HCT116 (cell line): ENCODE measurements at regions not wholly inside any gene's neighbourhood (a gene's known extent, or its start where the extent isn't known, plus 50 kb on each side); places are given as distances from the start of the nearest gene placed in this dataset.

Experiments used
- EZH2phosphoT487 ChIP-seq: fragments of 200-600 bp; IDR thresholded peaks from 2 replicates; pipeline ENCODE4 v1.6.1; 2018; ENCODE audit warnings: antibody characterized with exemption, borderline replicate concordance
- POLR2A ChIP-seq: IDR thresholded peaks from 2 replicates; pipeline ENCODE4 v1.7.0; 2011; ENCODE audit warnings: borderline replicate concordance; ENCODE audit not compliant: insufficient read depth, insufficient read length; ENCODE audit errors: extremely low read depth
- POLR2AphosphoS5 ChIP-seq: IDR thresholded peaks from 2 replicates; pipeline ENCODE4 v1.6.1; 2011; ENCODE audit warnings: mild to moderate bottlenecking, low read depth, low read length, moderate library complexity
- RAD21 ChIP-seq: IDR thresholded peaks from 2 replicates; pipeline ENCODE4 v1.6.1; 2012; ENCODE audit warnings: low read depth, mild to moderate bottlenecking
- SIN3A ChIP-seq: IDR thresholded peaks from 2 replicates; pipeline ENCODE4 v1.6.1; 2012; ENCODE audit warnings: low read depth
- TCF7L2 ChIP-seq: IDR thresholded peaks from 2 replicates; pipeline ENCODE4 v1.7.0; 2011; ENCODE audit warnings: borderline replicate concordance, inconsistent platforms; ENCODE audit not compliant: insufficient read depth, insufficient read length; ENCODE audit errors: extremely low read depth
- YY1 ChIP-seq: IDR thresholded peaks from 2 replicates; pipeline ENCODE4 v1.6.1; 2011; ENCODE audit warnings: low read length, low read depth, moderate library complexity, mild to moderate bottlenecking; ENCODE audit not compliant: insufficient replicate concordance; ENCODE audit errors: extremely low read depth
- TF ChIP-seq, protein P1 (sequence below), 3 experiments: fragments of 200-600 bp in 1 of 3; sonication (generic) in 1 of 3; IDR thresholded peaks in 2 of 3; conservative IDR thresholded peaks in 1 of 3; 2 replicates each; pipeline ENCODE4 v1.5.1; 2012 to 2017; ENCODE audit warnings: low read depth in 2 of 3, low read length in 2 of 3, antibody characterized with exemption in 1 of 3, borderline replicate concordance in 1 of 3, control low read depth in 1 of 3, mild to moderate bottlenecking in 1 of 3, mixed read lengths in 1 of 3, mixed run types in 1 of 3, moderate library complexity in 1 of 3; ENCODE audit not compliant: insufficient read depth in 1 of 3
- TF ChIP-seq, protein P2 (sequence below): IDR thresholded peaks from 2 replicates; pipeline ENCODE4 v1.6.1; 2012; ENCODE audit warnings: low read depth
- TF ChIP-seq, protein P3 (sequence below): IDR thresholded peaks from 2 replicates; pipeline ENCODE4 v1.6.1; 2012
- TF ChIP-seq, protein P4 (sequence below): IDR thresholded peaks from 2 replicates; pipeline ENCODE4 v1.6.1; 2011; ENCODE audit warnings: mild to moderate bottlenecking, low read length, moderate library complexity; ENCODE audit not compliant: insufficient replicate concordance; ENCODE audit errors: extremely low read depth

DNA sequence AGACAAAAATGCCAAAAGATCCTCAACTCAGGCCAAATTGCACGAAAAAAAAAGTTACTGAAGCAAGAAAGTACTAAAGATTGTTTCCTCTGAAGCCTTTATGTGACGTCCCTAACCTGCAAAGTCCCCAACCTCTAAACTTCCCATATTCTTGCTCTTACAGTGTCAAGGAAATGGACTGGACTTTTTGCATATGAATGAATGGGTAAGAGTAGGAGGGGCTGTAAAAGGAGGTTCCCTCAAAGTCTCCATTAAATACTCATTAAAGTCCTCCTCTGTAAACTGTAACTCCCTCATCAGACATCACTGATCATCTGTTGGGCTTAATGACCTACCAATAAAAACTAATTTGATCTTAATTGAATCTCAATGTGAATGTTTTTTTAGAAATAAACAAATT is 164.8 kb upstream of the STEAP1 start:
- TF ChIP-seq, protein P1, sequence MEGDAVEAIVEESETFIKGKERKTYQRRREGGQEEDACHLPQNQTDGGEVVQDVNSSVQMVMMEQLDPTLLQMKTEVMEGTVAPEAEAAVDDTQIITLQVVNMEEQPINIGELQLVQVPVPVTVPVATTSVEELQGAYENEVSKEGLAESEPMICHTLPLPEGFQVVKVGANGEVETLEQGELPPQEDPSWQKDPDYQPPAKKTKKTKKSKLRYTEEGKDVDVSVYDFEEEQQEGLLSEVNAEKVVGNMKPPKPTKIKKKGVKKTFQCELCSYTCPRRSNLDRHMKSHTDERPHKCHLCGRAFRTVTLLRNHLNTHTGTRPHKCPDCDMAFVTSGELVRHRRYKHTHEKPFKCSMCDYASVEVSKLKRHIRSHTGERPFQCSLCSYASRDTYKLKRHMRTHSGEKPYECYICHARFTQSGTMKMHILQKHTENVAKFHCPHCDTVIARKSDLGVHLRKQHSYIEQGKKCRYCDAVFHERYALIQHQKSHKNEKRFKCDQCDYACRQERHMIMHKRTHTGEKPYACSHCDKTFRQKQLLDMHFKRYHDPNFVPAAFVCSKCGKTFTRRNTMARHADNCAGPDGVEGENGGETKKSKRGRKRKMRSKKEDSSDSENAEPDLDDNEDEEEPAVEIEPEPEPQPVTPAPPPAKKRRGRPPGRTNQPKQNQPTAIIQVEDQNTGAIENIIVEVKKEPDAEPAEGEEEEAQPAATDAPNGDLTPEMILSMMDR (IDR thresholded peaks at IDR 0.05 in 2 of 3, conservative IDR thresholded peaks at IDR 0.05 in 1 of 3; ENCODE audit: borderline replicate concordance in 1 of 3, insufficient read depth in 1 of 3, low read depth in 2 of 3, low read length in 2 of 3), result no peak
- no peak for TF ChIP-seq POLR2A
- TF ChIP-seq RAD21, result no peak
- TF ChIP-seq POLR2AphosphoS5, result no peak
- TF ChIP-seq, protein P2, sequence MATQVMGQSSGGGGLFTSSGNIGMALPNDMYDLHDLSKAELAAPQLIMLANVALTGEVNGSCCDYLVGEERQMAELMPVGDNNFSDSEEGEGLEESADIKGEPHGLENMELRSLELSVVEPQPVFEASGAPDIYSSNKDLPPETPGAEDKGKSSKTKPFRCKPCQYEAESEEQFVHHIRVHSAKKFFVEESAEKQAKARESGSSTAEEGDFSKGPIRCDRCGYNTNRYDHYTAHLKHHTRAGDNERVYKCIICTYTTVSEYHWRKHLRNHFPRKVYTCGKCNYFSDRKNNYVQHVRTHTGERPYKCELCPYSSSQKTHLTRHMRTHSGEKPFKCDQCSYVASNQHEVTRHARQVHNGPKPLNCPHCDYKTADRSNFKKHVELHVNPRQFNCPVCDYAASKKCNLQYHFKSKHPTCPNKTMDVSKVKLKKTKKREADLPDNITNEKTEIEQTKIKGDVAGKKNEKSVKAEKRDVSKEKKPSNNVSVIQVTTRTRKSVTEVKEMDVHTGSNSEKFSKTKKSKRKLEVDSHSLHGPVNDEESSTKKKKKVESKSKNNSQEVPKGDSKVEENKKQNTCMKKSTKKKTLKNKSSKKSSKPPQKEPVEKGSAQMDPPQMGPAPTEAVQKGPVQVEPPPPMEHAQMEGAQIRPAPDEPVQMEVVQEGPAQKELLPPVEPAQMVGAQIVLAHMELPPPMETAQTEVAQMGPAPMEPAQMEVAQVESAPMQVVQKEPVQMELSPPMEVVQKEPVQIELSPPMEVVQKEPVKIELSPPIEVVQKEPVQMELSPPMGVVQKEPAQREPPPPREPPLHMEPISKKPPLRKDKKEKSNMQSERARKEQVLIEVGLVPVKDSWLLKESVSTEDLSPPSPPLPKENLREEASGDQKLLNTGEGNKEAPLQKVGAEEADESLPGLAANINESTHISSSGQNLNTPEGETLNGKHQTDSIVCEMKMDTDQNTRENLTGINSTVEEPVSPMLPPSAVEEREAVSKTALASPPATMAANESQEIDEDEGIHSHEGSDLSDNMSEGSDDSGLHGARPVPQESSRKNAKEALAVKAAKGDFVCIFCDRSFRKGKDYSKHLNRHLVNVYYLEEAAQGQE, result no peak
- TF ChIP-seq, protein P3, sequence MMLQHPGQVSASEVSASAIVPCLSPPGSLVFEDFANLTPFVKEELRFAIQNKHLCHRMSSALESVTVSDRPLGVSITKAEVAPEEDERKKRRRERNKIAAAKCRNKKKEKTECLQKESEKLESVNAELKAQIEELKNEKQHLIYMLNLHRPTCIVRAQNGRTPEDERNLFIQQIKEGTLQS, result no peak
- no peak for TF ChIP-seq SIN3A
- TF ChIP-seq EZH2phosphoT487, result no peak
- TF ChIP-seq TCF7L2, result no peak
- TF ChIP-seq, protein P4, sequence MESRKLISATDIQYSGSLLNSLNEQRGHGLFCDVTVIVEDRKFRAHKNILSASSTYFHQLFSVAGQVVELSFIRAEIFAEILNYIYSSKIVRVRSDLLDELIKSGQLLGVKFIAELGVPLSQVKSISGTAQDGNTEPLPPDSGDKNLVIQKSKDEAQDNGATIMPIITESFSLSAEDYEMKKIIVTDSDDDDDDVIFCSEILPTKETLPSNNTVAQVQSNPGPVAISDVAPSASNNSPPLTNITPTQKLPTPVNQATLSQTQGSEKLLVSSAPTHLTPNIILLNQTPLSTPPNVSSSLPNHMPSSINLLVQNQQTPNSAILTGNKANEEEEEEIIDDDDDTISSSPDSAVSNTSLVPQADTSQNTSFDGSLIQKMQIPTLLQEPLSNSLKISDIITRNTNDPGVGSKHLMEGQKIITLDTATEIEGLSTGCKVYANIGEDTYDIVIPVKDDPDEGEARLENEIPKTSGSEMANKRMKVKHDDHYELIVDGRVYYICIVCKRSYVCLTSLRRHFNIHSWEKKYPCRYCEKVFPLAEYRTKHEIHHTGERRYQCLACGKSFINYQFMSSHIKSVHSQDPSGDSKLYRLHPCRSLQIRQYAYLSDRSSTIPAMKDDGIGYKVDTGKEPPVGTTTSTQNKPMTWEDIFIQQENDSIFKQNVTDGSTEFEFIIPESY, result no peak
- TF ChIP-seq YY1, result no peak
